IgD-negative memory B cell (primary cell): ENCODE measurements at regions not wholly inside any gene's neighbourhood (a gene's known extent, or its start where the extent isn't known, plus 50 kb on each side); places are given as distances from the start of the nearest gene placed in this dataset.

Experiments
- H3K27ac Mint-ChIP-seq, 3 donors: one replicate each; pipeline ENCODE4 v1.8.0; 2020 to 2022; ENCODE audit warnings: mild to moderate bottlenecking in 3 of 3, mixed read lengths in 3 of 3, moderate library complexity in 1 of 3
- H3K27me3 Mint-ChIP-seq: one replicate; pipeline ENCODE4 v1.8.0; 2021; ENCODE audit warnings: mixed read lengths
- H3K36me3 Mint-ChIP-seq: one replicate; pipeline ENCODE4 v1.8.0; 2020; ENCODE audit warnings: mild to moderate bottlenecking, mixed read lengths
- H3K4me1 Mint-ChIP-seq, 3 donors: one replicate each; pipeline ENCODE4 v1.8.0; 2020 to 2022; ENCODE audit warnings: mixed read lengths in 3 of 3, mild to moderate bottlenecking in 1 of 3
- H3K4me3 Mint-ChIP-seq, 4 donors: one replicate each; pipeline ENCODE4 v1.8.0; 2020 to 2022; ENCODE audit warnings: mild to moderate bottlenecking in 4 of 4, mixed read lengths in 4 of 4, moderate library complexity in 3 of 4
- H3K9me3 Mint-ChIP-seq, 3 donors: one replicate each; pipeline ENCODE4 v1.8.0; 2020 to 2021; ENCODE audit warnings: mixed read lengths in 3 of 3, mild to moderate bottlenecking in 1 of 3

DNA sequence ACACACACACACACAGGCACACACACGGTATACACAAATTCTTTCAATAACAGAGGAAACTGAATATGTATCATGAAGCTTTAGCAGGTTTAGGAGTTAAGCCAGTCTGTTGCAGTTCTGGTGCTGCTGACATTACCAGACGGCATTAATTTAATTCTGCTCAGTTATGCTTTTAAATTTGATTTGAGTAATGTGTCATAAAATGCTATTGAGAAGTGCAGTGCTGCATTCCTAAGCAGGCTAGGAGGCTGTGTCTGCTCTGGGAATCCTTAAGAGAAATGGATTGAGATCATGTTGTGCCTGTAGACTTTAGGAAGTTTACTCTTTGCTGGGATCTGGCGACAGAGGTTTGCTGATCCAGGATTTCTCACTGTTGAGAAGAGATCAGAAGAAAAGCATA is 733.8 kb downstream of the BRINP1 start:
- Mint-ChIP-seq H3K4me3 (no peak overlapping the region), H3K36me3 (no peaks in the 10 kb centered on the region), H3K27me3 (no peaks in the 10 kb centered on the region), H3K4me1 (no peaks in the 10 kb centered on the region), H3K9me3 (peaks cover 11 to 22% (median 15%) of the 10 kb centered on the region in 3 donors), H3K27ac (no peak overlapping the region)

DNA sequence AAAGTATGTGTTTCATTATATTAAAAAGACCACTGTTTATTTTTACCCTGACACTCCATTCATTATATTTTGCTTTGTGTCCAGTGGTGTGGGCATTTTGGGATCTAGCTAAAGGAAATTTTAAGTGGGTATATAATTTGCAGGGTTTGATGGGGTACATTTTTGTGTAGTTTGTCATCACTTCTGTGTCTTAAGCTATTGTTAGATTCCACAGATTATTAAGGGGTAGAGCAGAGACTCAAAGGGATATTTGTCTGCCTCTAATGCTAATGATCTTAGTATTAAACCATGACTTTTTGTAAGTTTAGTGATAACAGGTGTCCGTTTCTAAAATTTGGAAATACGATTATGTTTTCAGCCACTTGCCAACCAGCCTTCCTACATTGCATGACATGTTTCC is 731.6 kb downstream of the BRINP1 start:
- no peaks in the 10 kb centered on the region for H3K36me3 Mint-ChIP-seq
- H3K27ac Mint-ChIP-seq = no peak overlapping the region
- no peaks in the 10 kb centered on the region for H3K4me1 Mint-ChIP-seq
- H3K27me3 Mint-ChIP-seq = no peaks in the 10 kb centered on the region
- peaks cover 8 to 27% (median 13%) of the 10 kb centered on the region in 3 donors for H3K9me3 Mint-ChIP-seq
- H3K4me3 Mint-ChIP-seq = no peak overlapping the region

DNA sequence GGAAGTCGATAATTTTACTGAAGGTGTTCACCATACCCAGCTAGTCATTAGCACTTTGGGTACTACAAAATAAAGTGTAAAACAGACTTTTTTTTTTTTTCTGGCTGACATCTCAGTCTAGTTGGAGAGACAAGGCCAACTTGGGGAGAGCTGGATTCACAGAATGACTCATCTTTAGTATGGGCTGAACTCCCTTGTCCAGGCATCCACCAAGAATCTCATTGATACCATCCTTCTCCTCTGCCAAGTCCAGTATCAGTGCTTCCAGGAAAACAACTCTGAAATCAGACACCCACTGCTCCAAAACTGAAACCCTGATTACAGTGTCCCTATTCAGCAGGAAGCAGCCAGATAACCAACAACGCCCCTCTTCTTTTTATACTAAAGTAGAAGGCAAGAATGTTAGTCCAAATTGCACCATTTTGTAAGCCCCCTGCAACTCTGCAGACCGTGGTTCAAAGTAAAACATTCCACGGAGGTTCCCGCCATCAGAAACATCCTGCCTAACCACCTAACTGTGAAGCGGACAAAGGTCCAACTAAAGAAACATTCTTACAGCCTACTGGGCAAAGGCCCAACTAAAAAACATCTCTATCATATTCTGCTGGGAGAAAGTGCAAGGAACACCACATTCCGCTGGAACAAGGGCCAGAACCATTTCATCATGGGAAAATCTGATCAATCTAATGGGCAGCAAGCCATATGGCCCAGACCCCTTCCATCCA is 728.2 kb downstream of the BRINP1 start:
- Mint-ChIP-seq H3K27me3 (no peaks in the 10 kb centered on the region), H3K9me3 (peaks cover 2 to 25% (median 3%) of the 10 kb centered on the region in 3 donors), H3K36me3 (no peaks in the 10 kb centered on the region), H3K4me1 (no peaks in the 10 kb centered on the region), H3K4me3 (no peak overlapping the region), H3K27ac (no peak overlapping the region)

DNA sequence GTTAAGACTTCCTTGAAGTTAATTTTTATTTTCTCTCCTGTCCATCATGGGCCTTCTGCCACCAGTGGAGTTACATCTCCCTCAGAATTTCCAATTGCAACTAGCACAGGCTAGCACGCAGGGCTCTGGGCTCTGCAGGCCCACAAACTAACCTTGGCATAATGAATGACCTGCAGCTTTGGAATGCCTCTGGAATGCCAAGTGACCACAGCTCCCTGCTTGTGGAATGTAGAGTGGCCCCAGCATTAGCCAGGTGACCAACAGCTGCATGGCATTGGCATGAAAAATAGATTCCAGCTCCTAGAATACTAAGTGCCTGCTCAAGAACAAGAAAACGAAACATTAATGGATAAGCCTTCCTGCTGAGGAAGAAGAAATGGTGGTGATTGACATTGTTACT is 726.1 kb downstream of the BRINP1 start:
- Mint-ChIP-seq H3K27ac (peak overlapping the region in 1 of 3 donors; percentile 18), H3K4me1 (no peaks in the 10 kb centered on the region), H3K27me3 (no peaks in the 10 kb centered on the region), H3K36me3 (no peaks in the 10 kb centered on the region), H3K4me3 (no peak overlapping the region), H3K9me3 (peaks cover 2 to 31% (median 2%) of the 10 kb centered on the region in 3 donors)

DNA sequence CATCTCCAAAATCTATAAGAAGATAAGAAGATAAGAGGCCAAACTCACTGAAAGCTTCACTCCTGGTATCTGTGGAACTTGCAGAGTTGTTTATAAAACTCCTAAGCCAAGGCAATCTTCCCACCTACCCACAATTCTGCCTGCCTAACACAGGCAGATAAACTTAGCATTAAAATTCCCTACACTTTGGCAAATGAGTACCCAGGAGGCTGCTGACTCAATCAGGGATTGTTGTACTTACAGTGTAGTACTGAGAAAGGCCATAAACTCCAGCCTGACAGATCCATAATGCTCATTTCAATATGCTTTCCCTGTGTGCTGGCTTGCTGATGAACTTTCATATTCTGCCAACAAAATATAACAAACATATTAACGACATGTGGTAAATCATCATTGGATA is 725.2 kb downstream of the BRINP1 start:
- Mint-ChIP-seq H3K27me3 (no peaks in the 10 kb centered on the region), H3K4me1 (no peaks in the 10 kb centered on the region), H3K4me3 (no peak overlapping the region), H3K36me3 (no peaks in the 10 kb centered on the region), H3K27ac (no peak overlapping the region), H3K9me3 (peaks cover 0 to 21% (median 2%) of the 10 kb centered on the region in 3 donors)

DNA sequence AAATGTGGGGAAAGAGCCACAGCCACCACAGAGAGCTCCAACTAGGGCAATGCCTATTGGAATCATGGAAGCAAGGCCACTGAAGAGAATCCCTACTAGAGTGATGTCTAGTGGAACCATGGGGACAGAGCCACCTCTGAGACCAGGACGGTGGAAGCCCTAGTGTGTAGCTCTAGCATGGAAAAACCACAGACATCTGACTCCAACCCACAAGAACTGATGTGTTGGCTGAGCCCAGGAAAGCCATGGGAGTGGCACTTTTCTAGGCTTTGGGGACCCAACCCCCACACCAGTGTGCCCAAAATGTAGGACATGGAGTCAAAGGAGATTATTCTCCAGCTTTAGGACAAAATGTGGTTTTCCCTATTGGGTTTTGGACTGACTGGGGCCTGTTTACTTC is 721.9 kb downstream of the BRINP1 start:
- H3K4me3 Mint-ChIP-seq = no peak overlapping the region
- no peak overlapping the region for H3K27ac Mint-ChIP-seq
- no peaks in the 10 kb centered on the region for H3K36me3 Mint-ChIP-seq
- no peaks in the 10 kb centered on the region for H3K4me1 Mint-ChIP-seq
- H3K9me3 Mint-ChIP-seq = peaks cover 2 to 14% (median 2%) of the 10 kb centered on the region in 3 donors
- no peaks in the 10 kb centered on the region for H3K27me3 Mint-ChIP-seq

DNA sequence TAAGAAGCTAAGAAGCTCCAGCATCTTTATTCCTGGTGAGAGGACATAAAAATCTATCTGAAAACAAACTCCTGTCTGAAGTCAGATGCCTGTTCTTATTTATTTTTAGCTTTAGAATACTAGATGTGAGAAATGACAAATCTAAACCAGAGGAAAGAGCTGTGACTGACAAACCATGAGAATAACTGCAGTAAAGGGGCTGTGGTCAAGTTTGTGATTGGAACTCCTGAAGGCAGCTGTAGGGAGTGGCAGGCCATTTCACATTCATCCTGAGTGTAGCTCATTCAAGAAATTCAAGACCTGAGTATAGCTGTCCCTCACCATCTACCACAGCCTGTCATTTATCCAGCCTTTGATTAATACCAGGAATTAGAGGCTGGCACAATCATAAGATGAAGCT is 718.8 kb downstream of the BRINP1 start:
- Mint-ChIP-seq H3K9me3 (peaks cover 0 to 12% (median 2%) of the 10 kb centered on the region in 3 donors), H3K27ac (no peak overlapping the region), H3K4me3 (no peak overlapping the region), H3K27me3 (no peaks in the 10 kb centered on the region), H3K36me3 (no peaks in the 10 kb centered on the region), H3K4me1 (no peaks in the 10 kb centered on the region)

DNA sequence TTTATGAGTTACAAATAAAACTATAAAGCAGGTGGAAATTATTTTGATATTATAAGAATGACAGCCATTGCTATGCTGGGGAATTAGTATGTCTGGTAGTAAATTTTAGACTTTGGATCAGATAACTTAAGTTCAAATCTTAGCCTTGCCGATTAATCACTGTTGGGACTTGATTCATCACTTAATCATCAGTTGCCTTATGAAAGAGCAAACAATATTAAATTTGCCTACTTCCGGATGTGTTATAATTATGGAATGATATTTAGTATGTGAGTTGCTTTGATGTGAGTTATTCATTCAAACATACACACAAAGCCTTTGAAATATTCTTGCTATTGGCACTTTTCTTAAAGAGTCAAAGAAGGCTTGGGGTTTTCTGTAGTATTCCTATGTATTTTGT is 717.7 kb downstream of the BRINP1 start:
- H3K36me3 Mint-ChIP-seq = no peaks in the 10 kb centered on the region

DNA sequence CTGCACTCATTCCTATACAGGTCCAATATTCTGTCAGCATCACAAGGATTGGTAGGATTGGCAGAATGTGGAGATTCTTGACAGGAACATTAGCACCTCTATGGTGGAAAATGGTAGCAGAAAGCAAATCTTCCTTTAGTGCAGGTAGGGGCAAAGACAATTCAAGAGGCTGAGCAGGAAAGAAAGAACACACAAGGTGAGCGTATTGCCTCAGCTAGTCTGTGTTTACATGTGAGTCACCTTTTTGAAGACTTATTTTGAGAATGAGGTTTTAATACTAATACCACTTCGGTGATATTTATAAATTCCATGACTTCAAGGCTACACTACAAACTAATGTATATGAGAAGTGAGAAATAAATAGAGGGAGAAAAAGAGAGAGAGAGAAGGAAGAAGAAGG is 717.0 kb downstream of the BRINP1 start:
- Mint-ChIP-seq H3K36me3 (no peaks in the 10 kb centered on the region), H3K27ac (no peak overlapping the region), H3K27me3 (no peaks in the 10 kb centered on the region), H3K9me3 (peaks cover 0 to 3% (median 0%) of the 10 kb centered on the region in 3 donors), H3K4me1 (no peaks in the 10 kb centered on the region), H3K4me3 (no peak overlapping the region)

More for the DNA sequence above, 717.7 kb downstream of the BRINP1 start:
- Mint-ChIP-seq H3K9me3 (peaks cover 0 to 3% (median 2%) of the 10 kb centered on the region in 3 donors), H3K4me1 (no peaks in the 10 kb centered on the region), H3K4me3 (no peak overlapping the region), H3K27ac (no peak overlapping the region), H3K27me3 (no peaks in the 10 kb centered on the region)

DNA sequence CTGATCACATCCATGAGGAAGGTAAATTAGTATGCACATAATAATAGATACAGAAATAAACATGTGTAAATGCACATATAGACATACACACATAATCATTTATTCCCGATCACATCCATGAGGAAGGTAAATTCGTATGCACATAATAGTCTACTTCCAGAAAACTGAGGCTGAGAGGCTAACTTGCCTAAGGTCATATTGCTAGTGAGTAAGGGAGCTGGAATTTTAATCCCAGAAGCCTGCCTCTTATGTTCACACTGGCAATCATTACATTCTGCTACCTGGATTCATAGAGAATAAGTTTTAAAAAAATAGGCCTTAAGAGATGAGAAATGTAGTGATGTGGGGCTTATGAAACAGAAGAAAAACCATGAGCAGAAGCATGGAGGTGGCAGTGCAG is 716.3 kb downstream of the BRINP1 start:
- no peaks in the 10 kb centered on the region for H3K4me1 Mint-ChIP-seq
- H3K27me3 Mint-ChIP-seq = no peaks in the 10 kb centered on the region
- H3K36me3 Mint-ChIP-seq = no peaks in the 10 kb centered on the region
- H3K4me3 Mint-ChIP-seq = no peak overlapping the region
- H3K9me3 Mint-ChIP-seq = peaks cover 0 to 3% (median 0%) of the 10 kb centered on the region in 3 donors
- H3K27ac Mint-ChIP-seq = no peak overlapping the region

DNA sequence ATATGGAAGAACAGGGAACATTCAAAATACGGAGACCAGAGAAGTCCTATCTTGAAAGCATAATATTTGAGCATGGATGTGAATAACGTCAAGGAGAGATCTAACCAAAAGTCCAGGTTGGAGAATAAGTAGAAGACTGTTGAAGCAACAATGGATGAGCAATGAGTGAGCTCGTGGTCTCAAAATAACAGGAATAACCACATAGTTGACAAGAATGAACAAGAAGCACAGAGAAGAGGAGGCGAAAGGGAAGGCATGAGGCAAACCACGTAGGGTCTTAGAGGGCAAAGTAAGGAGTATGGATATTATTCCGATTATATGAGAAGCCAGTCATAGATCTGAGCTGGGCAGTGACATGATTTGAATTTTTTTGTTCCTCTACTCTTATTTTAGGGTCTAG is 710.2 kb downstream of the BRINP1 start:
- Mint-ChIP-seq H3K4me1 (no peaks in the 10 kb centered on the region), H3K27me3 (no peaks in the 10 kb centered on the region), H3K36me3 (no peaks in the 10 kb centered on the region), H3K27ac (no peak overlapping the region), H3K9me3 (peaks cover 0 to 2% (median 1%) of the 10 kb centered on the region in 3 donors), H3K4me3 (no peak overlapping the region)

DNA sequence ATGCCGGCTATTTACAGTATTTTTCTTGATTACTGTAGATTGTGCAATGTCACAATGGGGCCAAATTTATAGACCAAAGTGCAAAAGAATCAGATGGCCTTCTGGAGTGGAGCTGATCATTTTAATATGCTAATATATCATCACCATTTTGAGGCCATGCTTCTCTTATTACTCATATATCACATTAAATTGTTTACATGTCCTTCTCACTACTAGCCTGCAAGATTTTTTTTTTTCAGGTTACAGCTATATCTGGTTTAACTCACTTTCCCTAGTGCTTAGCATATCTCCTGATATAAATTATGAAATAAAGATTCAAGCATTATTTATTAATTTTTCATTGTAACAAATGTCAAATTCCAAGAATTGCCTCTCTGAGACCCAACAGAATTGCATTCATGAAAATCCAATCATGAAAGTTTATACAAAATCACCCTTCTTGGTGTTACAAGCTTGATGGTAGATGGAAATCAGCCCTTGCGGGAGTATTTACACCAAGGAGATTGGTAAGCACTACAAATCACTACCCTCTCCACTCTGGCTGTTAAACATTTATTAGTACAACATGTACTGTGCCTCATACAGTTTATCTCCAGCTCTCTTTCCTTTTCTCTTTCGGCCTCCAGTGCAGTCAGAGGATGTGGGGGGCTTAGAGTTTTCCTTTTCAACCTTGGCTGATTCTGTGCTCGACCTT is 703.9 kb downstream of the BRINP1 start:
- Mint-ChIP-seq H3K4me1 (no peaks in the 10 kb centered on the region), H3K27ac (no peak overlapping the region), H3K27me3 (no peaks in the 10 kb centered on the region), H3K9me3 (peaks cover 0 to 4% (median 0%) of the 10 kb centered on the region in 3 donors), H3K36me3 (no peaks in the 10 kb centered on the region), H3K4me3 (no peak overlapping the region)

DNA sequence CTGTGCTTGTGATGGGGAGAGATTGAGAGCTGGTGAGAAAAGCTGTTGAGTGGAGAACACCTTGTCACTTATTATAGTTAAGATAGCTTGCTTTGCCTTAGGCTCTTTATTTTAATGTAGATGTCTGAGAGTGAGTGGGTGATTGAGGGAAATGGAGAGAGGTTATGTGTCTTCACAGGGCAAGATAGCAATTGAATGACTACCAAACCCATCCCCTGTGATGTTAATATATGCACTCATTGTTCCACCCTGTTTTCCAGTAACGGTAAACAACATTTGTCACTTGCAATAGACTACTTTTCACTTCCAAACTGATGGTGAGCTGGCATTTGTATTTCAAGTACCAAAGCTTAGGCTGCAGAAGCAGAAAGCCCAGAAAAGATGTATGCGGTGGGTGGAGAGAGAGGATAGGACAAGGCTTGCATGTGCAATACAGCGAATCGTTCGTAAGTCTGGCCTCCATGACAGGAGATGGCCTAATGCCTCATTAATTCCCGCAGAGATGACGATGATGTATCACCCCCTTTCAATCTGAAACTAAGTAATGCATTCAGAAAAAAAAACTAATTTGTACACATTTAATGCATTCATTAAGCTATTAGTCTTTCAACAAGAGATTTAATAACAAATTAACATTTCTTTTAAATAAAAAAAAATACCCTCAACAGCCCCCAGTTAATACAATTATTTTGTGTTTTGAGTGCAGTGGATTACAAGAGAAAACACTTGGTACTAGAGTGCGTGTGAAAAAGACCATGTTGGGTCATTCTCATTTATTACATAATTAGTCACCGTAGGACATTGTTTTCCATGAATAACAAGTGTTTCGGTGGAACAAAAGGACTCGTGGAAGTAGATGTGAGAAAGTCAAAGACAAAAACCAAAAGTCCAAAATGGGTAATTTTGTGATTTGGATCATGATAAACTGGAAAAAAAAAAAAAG is 699.0 kb downstream of the BRINP1 start:
- H3K36me3 Mint-ChIP-seq = no peaks in the 10 kb centered on the region
- H3K9me3 Mint-ChIP-seq = peaks cover 0 to 3% (median 0%) of the 10 kb centered on the region in 3 donors
- H3K4me1 Mint-ChIP-seq = no peaks in the 10 kb centered on the region
- no peak overlapping the region for H3K27ac Mint-ChIP-seq
- no peak overlapping the region for H3K4me3 Mint-ChIP-seq
- no peaks in the 10 kb centered on the region for H3K27me3 Mint-ChIP-seq

DNA sequence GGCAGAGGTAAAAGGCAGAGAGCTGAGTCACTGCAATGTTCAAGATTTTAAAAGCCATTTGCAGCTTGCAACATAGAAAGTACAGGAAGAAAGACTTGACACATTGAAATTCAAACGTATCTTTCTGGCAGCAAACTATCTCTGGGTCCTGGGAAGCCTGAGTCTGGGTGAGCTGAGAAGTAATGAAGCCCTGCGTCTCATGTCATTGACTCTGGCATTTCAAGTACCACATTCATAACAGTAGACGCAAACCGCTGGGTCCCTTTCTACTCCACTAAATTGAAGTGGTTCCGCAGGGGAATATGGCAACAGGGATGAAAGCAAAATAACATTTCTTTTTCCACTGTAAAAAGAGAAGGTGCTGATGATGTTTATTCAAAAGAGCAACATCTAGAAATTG is 694.3 kb downstream of the BRINP1 start:
- Mint-ChIP-seq H3K27ac (no peak overlapping the region), H3K4me3 (no peak overlapping the region), H3K27me3 (no peaks in the 10 kb centered on the region)

More for the DNA sequence above, 694.3 kb downstream of the BRINP1 start:
- peaks cover 0 to 2% (median 0%) of the 10 kb centered on the region in 3 donors for H3K9me3 Mint-ChIP-seq
- no peaks in the 10 kb centered on the region for H3K36me3 Mint-ChIP-seq
- no peaks in the 10 kb centered on the region for H3K4me1 Mint-ChIP-seq
